Bronchial epithelial cell (primary cell): ENCODE measurements at regions not wholly inside any gene's neighbourhood (a gene's known extent, or its start where the extent isn't known, plus 50 kb on each side); places are given as distances from the start of the nearest gene placed in this dataset.
A peak's percentile ranks its signal among the peaks of the same experiment; 100 is the strongest.

Experiments used
- DNase-seq: peaks from one replicate; pipeline ENCODE4 v3.0.0-alpha.2; 2010; ENCODE audit warnings: low read depth
- FAIRE-seq: peaks from 2 replicates; lab custom pipeline; 2011; peaks lifted over from hg19 to GRCh38; lab: Jason Lieb, UNC
- H3K27me3 ChIP-seq: 2 replicates; pipeline ENCODE4 v1.5.1; 2011; ENCODE audit warnings: low read length; ENCODE audit not compliant: control insufficient read depth, insufficient read depth
- H3K36me3 ChIP-seq: 2 replicates; pipeline ENCODE4 v1.5.1; 2011; ENCODE audit warnings: low read length; ENCODE audit not compliant: control insufficient read depth, insufficient read depth
- H3K4me3 ChIP-seq: 2 replicates; pipeline ENCODE4 v1.5.1; 2011; ENCODE audit warnings: mild to moderate bottlenecking, low read depth, low read length, control low read depth
- CTCF ChIP-seq: IDR thresholded peaks from 2 replicates; pipeline ENCODE4 v1.5.1; 2011; ENCODE audit warnings: mild to moderate bottlenecking, moderate library complexity, low read length, control low read depth, inconsistent platforms; ENCODE audit not compliant: insufficient read depth, severe bottlenecking

DNA sequence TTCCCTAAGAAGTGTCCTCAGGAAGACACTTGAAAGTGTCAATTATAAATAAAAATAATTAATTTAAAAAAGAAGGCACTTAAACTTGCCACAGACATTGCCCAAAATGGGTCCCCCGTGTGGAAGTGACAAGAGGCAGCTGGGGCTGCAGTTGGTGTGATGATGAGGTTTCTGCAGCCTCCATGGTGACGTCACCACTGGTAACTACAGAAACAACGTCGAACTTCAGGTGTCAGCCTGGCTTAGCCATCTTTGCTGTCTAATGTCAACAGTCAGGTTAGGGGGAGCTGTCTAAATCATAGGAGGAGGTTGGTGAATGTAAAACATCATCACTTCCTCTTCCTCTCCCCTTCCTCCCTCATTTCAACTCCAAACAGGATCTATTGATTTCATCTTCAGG, 328.6 kb downstream of the MN1 start:
- Histone ChIP-seq H3K27me3 (no peaks in the 10 kb centered on the region), H3K36me3 (no peaks in the 10 kb centered on the region), H3K4me3 (no peak overlapping the region)
- no peak for TF ChIP-seq CTCF
- DNase-seq (peak; percentile 31), FAIRE-seq (no peak)

GRCh38 chr22:27473533-27473932, 328.0 kb downstream of the MN1 start:
- TF ChIP-seq CTCF, result no peak
- Histone ChIP-seq H3K27me3 (no peaks in the 10 kb centered on the region), H3K4me3 (no peak overlapping the region), H3K36me3 (no peaks in the 10 kb centered on the region)
- DNase-seq (peak; percentile 94), FAIRE-seq (peak; percentile 58)

GRCh38 chr22:27474112-27474571, 327.4 kb downstream of the MN1 start:
- Histone ChIP-seq H3K36me3 (no peaks in the 10 kb centered on the region), H3K27me3 (no peaks in the 10 kb centered on the region), H3K4me3 (no peak overlapping the region)
- no peak for TF ChIP-seq CTCF
- FAIRE-seq (peak; percentile 95), DNase-seq (peak; percentile 99)

DNA sequence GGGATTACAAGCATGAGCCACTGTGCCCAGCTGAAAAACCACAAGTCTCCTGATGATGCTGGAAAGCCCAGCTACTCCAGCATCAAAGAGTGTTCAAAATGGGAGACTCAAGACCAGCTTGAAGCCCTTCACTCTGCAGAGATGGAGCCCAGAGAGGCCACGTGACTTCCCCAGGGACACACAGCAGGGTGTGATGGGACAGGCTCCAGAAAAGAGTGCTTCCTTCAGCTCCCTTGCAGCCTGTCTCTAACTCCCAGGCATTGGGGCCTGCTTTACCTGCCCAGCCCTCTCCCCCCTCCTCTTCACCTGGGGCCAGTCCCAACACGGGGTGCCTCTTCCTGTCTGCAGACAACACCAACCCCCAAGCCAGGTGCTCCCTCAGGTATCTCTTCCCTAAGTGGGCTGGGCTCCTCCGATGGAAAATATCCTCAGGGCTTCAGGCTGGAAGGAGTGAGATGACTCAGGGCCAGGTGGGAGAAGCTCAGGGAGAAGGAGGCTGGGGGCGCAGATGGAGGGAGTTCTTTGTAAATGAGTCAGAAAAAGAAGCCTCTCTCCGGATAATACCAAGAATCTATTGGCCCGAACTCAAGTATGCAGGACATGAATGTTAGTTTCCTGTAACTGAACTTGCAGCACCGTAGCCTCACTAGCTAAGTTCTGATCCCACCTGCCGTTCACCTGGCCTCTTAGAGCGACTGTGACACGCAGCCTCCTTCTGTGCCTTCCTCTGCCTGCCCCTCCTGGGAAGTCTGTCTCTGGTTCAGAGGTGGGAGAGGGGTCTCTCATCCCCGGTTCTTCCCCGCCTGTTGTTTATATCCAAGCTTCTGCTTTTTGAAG, 326.6 kb downstream of the MN1 start:
- Histone ChIP-seq H3K4me3 (no peak overlapping the region), H3K27me3 (no peaks in the 10 kb centered on the region), H3K36me3 (no peaks in the 10 kb centered on the region)
- DNase-seq (peak; percentile 100), FAIRE-seq (peak; percentile 99)
- TF ChIP-seq CTCF, result peak; percentile 1

DNA sequence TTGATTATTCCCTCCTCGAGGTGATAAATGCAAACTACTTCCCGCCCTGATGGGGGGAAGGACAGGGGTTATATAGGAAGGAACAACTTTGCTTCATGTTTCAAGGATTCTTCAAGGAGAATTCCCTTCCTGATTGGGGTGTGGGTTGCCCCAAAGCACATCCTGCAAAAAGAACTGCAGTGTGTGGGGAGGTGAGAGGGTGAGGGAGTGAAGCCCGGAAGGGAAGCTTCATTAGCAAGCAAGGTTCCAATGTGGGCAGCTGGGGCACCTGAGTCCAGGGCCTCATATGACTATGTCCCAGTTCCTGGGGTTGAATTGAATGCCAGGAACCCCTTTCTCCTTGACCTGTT, 326.0 kb downstream of the MN1 start:
- no peak overlapping the region for H3K4me3 ChIP-seq
- TF ChIP-seq CTCF, result no peak
- H3K36me3 ChIP-seq, result no peaks in the 10 kb centered on the region
- FAIRE-seq (no peak), DNase-seq (peak; percentile 38)
- no peaks in the 10 kb centered on the region for H3K27me3 ChIP-seq
